Activated naive CD4-positive, alpha-beta T cell treated with anti-CD3 and anti-CD28 coated beads, Interleukin-2, amount 50 U/mL, for 24 hours (primary cell): ENCODE measurements at regions not wholly inside any gene's neighbourhood (a gene's known extent, or its start where the extent isn't known, plus 50 kb on each side); places are given as distances from the start of the nearest gene placed in this dataset.

Experiments
- H3K27ac Mint-ChIP-seq: one replicate; pipeline ENCODE4 v1.8.0; 2021; ENCODE audit warnings: mild to moderate bottlenecking, mixed read lengths
- H3K27me3 Mint-ChIP-seq: one replicate; pipeline ENCODE4 v1.8.0; 2021; ENCODE audit warnings: mixed read lengths
- H3K36me3 Mint-ChIP-seq: one replicate; pipeline ENCODE4 v1.8.0; 2021; ENCODE audit warnings: mixed read lengths
- H3K4me1 Mint-ChIP-seq: one replicate; pipeline ENCODE4 v1.8.0; 2021; ENCODE audit warnings: mixed read lengths
- H3K4me3 Mint-ChIP-seq: one replicate; pipeline ENCODE4 v1.8.0; 2021; ENCODE audit warnings: mild to moderate bottlenecking, mixed read lengths
- H3K9me3 Mint-ChIP-seq: one replicate; pipeline ENCODE4 v1.8.0; 2021; ENCODE audit warnings: mixed read lengths

GRCh38 chr2:157172239-157172638, 85.3 kb upstream of the GALNT5 start:
- H3K4me3 Mint-ChIP-seq = no peak overlapping the region
- H3K27me3 Mint-ChIP-seq = peaks cover 10% of the 10 kb centered on the region
- no peak overlapping the region for H3K27ac Mint-ChIP-seq
- H3K4me1 Mint-ChIP-seq = no peaks in the 10 kb centered on the region
- no peaks in the 10 kb centered on the region for H3K36me3 Mint-ChIP-seq
- H3K9me3 Mint-ChIP-seq = no peaks in the 10 kb centered on the region

DNA sequence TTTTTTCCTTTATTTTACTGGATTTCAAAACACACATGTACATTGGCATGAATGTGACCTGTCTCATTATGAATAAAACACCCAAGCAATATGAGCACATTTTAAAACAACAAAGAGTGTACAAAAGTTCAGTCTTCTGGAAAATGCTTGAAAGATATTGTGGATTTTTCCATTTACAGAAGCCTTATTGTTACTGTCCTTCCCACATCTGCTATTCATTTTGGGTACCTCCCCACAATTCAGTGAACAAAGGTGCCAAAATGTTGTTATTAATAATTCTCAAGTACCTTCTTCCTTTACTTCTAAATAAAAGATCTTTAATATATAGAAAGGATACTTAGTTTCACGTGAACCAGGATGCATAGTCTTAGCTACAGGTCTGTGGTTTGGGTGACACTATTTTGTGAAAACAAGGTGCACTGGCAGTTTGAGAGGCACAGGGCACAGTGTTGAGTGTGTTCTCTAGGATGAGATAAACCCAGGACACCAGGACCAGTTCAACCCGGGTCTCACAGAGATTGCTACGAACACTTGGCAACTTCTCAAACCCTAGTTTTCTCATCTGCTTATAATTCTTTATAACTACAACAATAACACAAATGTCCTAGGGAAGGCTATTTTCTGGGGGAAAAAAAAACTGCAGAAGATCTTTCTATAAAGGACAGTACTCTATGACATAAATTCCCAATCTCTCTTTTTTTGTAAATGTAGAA, 84.5 kb upstream of the GALNT5 start:
- Mint-ChIP-seq H3K9me3 (no peaks in the 10 kb centered on the region), H3K4me1 (no peaks in the 10 kb centered on the region), H3K27ac (no peak overlapping the region), H3K4me3 (no peak overlapping the region), H3K36me3 (no peaks in the 10 kb centered on the region), H3K27me3 (peaks cover 10% of the 10 kb centered on the region)

- Mint-ChIP-seq H3K27me3 (peaks cover 10% of the 10 kb centered on the region), H3K27ac (no peak overlapping the region), H3K9me3 (no peaks in the 10 kb centered on the region), H3K4me1 (no peaks in the 10 kb centered on the region), H3K4me3 (no peak overlapping the region), H3K36me3 (no peaks in the 10 kb centered on the region)
These were observed 83.7 kb upstream of the GALNT5 start for GRCh38 chr2:157173740-157174184.

- H3K4me3 Mint-ChIP-seq = no peak overlapping the region
- no peak overlapping the region for H3K27ac Mint-ChIP-seq
- no peaks in the 10 kb centered on the region for H3K4me1 Mint-ChIP-seq
- H3K9me3 Mint-ChIP-seq = no peaks in the 10 kb centered on the region
- no peaks in the 10 kb centered on the region for H3K36me3 Mint-ChIP-seq
- peaks cover 10% of the 10 kb centered on the region for H3K27me3 Mint-ChIP-seq
These were observed 83.2 kb upstream of the GALNT5 start for GRCh38 chr2:157174321-157174720.

GRCh38 chr2:157176602-157177001, 80.9 kb upstream of the GALNT5 start:
- Mint-ChIP-seq H3K36me3 (no peaks in the 10 kb centered on the region), H3K4me1 (no peaks in the 10 kb centered on the region), H3K27ac (no peak overlapping the region), H3K9me3 (no peaks in the 10 kb centered on the region), H3K4me3 (no peak overlapping the region), H3K27me3 (peaks cover 7% of the 10 kb centered on the region)

- H3K27me3 Mint-ChIP-seq = peaks cover 1% of the 10 kb centered on the region
- no peak overlapping the region for H3K4me3 Mint-ChIP-seq
- H3K9me3 Mint-ChIP-seq = no peaks in the 10 kb centered on the region
- no peaks in the 10 kb centered on the region for H3K36me3 Mint-ChIP-seq
- no peak overlapping the region for H3K27ac Mint-ChIP-seq
- H3K4me1 Mint-ChIP-seq = no peaks in the 10 kb centered on the region
These were observed 78.6 kb upstream of the GALNT5 start for GRCh38 chr2:157178874-157179273.

DNA sequence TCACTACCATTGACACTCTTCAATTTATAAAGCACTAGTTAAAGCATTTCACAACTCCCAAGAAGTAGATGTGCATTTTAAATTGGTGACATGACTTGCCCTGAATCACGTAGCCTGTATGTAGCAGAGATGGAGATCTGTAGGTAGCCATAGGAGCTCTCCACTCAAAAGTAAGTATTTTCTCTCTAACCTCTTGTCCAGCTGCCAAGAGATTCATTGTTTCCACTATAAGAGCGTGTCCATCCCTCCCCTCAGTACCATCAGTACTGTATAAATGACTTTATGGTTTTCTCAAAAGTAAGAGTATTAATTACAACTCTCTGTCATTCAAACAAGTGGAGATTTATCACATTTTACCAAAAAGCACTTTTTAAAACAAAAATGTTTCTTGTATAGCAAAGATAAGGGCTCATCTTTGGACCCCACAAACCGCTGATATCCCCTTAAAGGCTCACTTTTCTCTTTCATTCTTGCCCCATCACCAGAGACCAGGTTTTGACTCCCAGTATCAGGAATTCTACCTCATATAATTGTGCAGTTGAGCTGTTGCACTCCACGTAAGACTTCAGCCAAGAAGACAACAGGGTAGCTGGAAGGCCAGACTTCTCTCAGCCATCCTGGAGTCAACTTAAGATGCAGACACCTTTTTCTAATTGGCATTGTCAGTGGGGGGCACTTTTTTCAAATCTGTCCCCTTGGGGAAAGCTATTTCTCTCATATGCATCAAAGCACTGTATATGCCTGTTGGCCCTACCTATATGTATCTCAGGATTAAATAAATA, 78.0 kb upstream of the GALNT5 start:
- Mint-ChIP-seq H3K4me1 (no peaks in the 10 kb centered on the region), H3K36me3 (no peaks in the 10 kb centered on the region), H3K27me3 (peaks cover 1% of the 10 kb centered on the region), H3K4me3 (no peak overlapping the region), H3K9me3 (no peaks in the 10 kb centered on the region), H3K27ac (no peak overlapping the region)

GRCh38 chr2:157180359-157180758, 77.1 kb upstream of the GALNT5 start:
- Mint-ChIP-seq H3K9me3 (no peaks in the 10 kb centered on the region), H3K27me3 (no peaks in the 10 kb centered on the region), H3K36me3 (no peaks in the 10 kb centered on the region), H3K4me1 (no peaks in the 10 kb centered on the region), H3K27ac (no peak overlapping the region), H3K4me3 (no peak overlapping the region)

GRCh38 chr2:157181234-157181633, 76.3 kb upstream of the GALNT5 start:
- no peaks in the 10 kb centered on the region for H3K9me3 Mint-ChIP-seq
- H3K27me3 Mint-ChIP-seq = no peaks in the 10 kb centered on the region
- H3K36me3 Mint-ChIP-seq = no peaks in the 10 kb centered on the region
- H3K4me3 Mint-ChIP-seq = no peak overlapping the region
- no peak overlapping the region for H3K27ac Mint-ChIP-seq
- no peaks in the 10 kb centered on the region for H3K4me1 Mint-ChIP-seq

DNA sequence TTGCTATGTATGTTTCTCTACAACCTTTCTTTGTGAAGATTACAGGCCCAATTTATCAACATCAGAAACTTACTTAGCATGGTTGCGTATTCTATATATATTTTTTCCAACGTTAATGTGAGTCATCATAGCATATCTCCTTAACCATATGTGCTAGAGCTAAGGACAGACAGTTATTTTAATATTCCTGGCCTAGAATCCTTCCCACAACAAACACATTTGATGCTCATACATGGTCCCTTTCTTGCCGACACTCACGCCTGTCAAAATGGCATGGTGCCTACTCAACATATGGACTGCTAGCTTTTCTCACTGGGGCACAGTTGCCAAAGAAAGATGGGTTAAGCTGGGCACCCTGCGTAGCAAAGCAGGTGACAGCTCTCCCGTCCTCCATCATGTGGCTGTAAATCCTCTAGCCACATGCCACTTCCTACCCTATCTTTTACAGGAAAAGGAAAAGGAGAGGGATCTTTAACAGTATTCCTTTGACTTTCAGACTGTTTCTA, 75.2 kb upstream of the GALNT5 start:
- Mint-ChIP-seq H3K4me3 (no peak overlapping the region), H3K36me3 (no peaks in the 10 kb centered on the region), H3K27me3 (no peaks in the 10 kb centered on the region), H3K4me1 (no peaks in the 10 kb centered on the region), H3K27ac (no peak overlapping the region), H3K9me3 (no peaks in the 10 kb centered on the region)

DNA sequence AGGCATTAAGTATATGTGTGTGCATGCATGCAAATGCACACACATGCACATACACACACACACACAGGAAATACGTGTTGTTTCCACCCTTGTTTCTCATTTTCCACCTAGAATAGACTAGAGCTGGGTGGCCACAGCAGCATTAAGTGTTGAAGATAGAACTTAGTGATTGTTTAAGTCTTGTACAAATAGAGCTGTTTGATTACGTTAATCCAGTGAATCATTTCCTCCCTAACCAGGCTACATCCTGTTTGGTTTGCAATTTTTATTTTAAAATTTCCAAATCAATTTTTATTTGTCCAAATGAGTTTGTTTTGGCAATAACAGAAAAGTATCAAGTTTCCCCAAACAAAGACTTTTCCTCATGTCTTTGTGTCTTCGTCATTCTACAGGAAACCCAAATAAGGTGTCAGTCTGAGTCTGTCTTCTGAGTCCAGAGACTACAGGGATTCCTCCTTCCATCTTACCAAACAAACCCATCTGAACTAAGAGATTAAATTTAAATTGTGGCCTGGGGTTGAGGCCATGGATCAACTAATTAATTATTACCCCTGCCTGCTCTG, 74.6 kb upstream of the GALNT5 start:
- Mint-ChIP-seq H3K4me3 (no peak overlapping the region), H3K4me1 (no peaks in the 10 kb centered on the region), H3K9me3 (no peaks in the 10 kb centered on the region), H3K27me3 (no peaks in the 10 kb centered on the region), H3K36me3 (no peaks in the 10 kb centered on the region), H3K27ac (no peak overlapping the region)

GRCh38 chr2:157184161-157184895, 73.2 kb upstream of the GALNT5 start:
- Mint-ChIP-seq H3K4me1 (no peaks in the 10 kb centered on the region), H3K27ac (no peak overlapping the region), H3K4me3 (no peak overlapping the region), H3K36me3 (no peaks in the 10 kb centered on the region), H3K27me3 (no peaks in the 10 kb centered on the region), H3K9me3 (no peaks in the 10 kb centered on the region)

- Mint-ChIP-seq H3K36me3 (no peaks in the 10 kb centered on the region), H3K4me1 (no peaks in the 10 kb centered on the region), H3K27me3 (no peaks in the 10 kb centered on the region), H3K9me3 (no peaks in the 10 kb centered on the region), H3K27ac (no peak overlapping the region), H3K4me3 (no peak overlapping the region)
These were observed 71.9 kb upstream of the GALNT5 start for GRCh38 chr2:157185476-157186227.

DNA sequence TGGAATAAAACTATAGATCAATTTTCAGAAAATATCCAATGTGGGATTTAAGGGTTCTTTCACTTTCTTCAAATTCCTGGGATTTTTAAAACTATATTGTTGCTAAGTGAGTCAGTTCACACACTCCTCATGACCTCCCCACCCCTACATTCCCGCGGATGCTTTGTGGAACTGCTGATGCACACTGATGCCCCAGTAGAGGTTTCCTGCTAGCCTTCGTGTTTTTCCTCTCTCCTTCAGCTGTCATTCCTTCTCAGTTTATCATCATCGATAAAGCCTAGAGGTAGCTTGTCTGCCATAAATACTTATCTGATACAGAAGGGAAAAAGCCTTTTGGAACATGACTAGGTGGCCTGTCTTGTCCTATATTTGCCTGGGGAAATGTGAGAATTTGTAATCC, 67.4 kb upstream of the GALNT5 start:
- H3K4me3 Mint-ChIP-seq = no peak overlapping the region
- H3K4me1 Mint-ChIP-seq = no peaks in the 10 kb centered on the region
- H3K9me3 Mint-ChIP-seq = no peaks in the 10 kb centered on the region
- no peak overlapping the region for H3K27ac Mint-ChIP-seq
- no peaks in the 10 kb centered on the region for H3K27me3 Mint-ChIP-seq
- H3K36me3 Mint-ChIP-seq = no peaks in the 10 kb centered on the region

DNA sequence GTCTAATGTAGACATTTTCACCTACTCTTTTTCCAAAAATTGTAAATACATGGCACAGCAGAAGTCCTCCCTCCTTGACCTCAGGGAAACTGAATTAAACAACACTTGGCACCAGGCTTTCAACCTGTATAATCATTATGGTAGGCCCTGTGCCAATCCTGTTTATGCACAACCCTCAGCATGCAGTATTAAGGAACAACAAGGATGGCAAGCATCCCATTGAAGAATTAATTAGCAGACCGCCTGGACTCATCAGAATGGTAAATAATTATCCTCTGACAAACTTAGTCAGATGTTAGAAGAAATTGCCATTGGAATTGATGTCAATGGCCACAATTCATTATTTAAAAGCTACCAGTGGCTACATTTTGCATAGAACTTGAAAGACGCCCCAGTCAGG, 66.3 kb upstream of the GALNT5 start:
- no peaks in the 10 kb centered on the region for H3K36me3 Mint-ChIP-seq
- H3K4me1 Mint-ChIP-seq = no peaks in the 10 kb centered on the region
- H3K9me3 Mint-ChIP-seq = no peaks in the 10 kb centered on the region
- H3K27ac Mint-ChIP-seq = no peak overlapping the region
- no peaks in the 10 kb centered on the region for H3K27me3 Mint-ChIP-seq
- H3K4me3 Mint-ChIP-seq = no peak overlapping the region
